ENCODE measurements at regions not wholly inside any gene's neighbourhood (a gene's known extent, or its start where the extent isn't known, plus 50 kb on each side); places are given as distances from the start of the nearest gene placed in this dataset.
A peak's percentile ranks its signal among the peaks of the same experiment; 100 is the strongest.
"Not testable (repeated sequence)": the region's sequence is repeated elsewhere in the genome, so short reads cannot be mapped to it uniquely, and the experiment has no call there.

- TF ChIP-seq RBBP5 (conservative IDR thresholded peaks at IDR 0.05) (no peak), ZBED1 (IDR thresholded peaks at IDR 0.05; ENCODE audit: borderline replicate concordance) (no peak), CREB1 (IDR thresholded peaks at IDR 0.05; ENCODE audit: low read depth) (no peak), RELB (IDR thresholded peaks at IDR 0.05; ENCODE audit: low read depth) (no peak), SRF (IDR thresholded peaks at IDR 0.05; ENCODE audit: low read depth in 2 of 2, low read length in 2 of 2) (no peak), ATF2 (IDR thresholded peaks at IDR 0.05; ENCODE audit: low read length) (peak; percentile 66; the same call in 1 of the 2 replicates), MYB (IDR thresholded peaks at IDR 0.05; ENCODE audit: borderline replicate concordance, low read depth, low read length) (no peak), SREBF1 (IDR thresholded peaks at IDR 0.05; ENCODE audit: low read length) (no peak), CHD4 (IDR thresholded peaks at IDR 0.05) (no peak), ZZZ3 (IDR thresholded peaks at IDR 0.05; ENCODE audit: control insufficient read depth, insufficient read length, low read depth) (no peak), JUNB (IDR thresholded peaks at IDR 0.05) (peak; percentile 94)
Observed at GRCh38 chr9:117835798-117836197, 131.6 kb downstream of the TLR4 start (continued).

- Histone ChIP-seq H4K20me1 (ENCODE audit: control insufficient read depth, insufficient read depth) (no peaks in the 10 kb centered on the region), H3K4me1 (ENCODE audit: control insufficient read depth, insufficient read depth, low read length) (no peaks in the 10 kb centered on the region), H3K4me3 (no peak overlapping the region), H3K4me2 (ENCODE audit: control insufficient read depth, insufficient read depth) (no peak overlapping the region), H3K9me3 (replicated peaks; ENCODE audit: control insufficient read depth, insufficient read depth, low read length) (no peaks in the 10 kb centered on the region), H2AFZ (ENCODE audit: control insufficient read depth, low read depth, low read length) (no peak overlapping the region), H3K27me3 (replicated peaks in 1 of 2; ENCODE audit: control insufficient read depth in 2 of 2, insufficient read depth in 2 of 2, low read length in 1 of 2) (no peaks in the 10 kb centered on the region; a peak in 1 of 4 replicates), H3K27ac (ENCODE audit: control insufficient read depth, insufficient read depth) (no peak overlapping the region), H3K36me3 (ENCODE audit: control insufficient read depth in 2 of 2, insufficient read depth in 2 of 2, low read length in 1 of 2) (no peaks in the 10 kb centered on the region), H3K79me2 (ENCODE audit: control insufficient read depth, insufficient read depth, low read length) (no peaks in the 10 kb centered on the region), H3K9ac (ENCODE audit: control insufficient read depth, insufficient read depth, low read length) (no peak overlapping the region)
- ChIA-PET RAD21 (ENCODE audit: unreplicated experiment) (no interaction called here), CTCF (no interaction called here), POLR2A (no interaction called here), SMC1A (ENCODE audit: uncharacterized antibody, unreplicated experiment) (no interaction called here)
- BruUV-seq (replicated peaks) = no TSS peak
- ATAC-seq (no peak), FAIRE-seq (no peak), DNase-seq (ENCODE audit: low read depth, low spot score) (no peak)
- intact Hi-C loops (cut with micrococcal nuclease; ENCODE audit: unreplicated experiment) = no loop called here
- 0 out of 2 replicates have a peak, but pooled peaks have one; percentile 6 for TF ChIP-seq JUNB (IDR thresholded peaks at IDR 0.05)
- TF ChIP-seq MEF2A (IDR thresholded peaks at IDR 0.05; ENCODE audit: insufficient read depth, low read depth, low read length) = no peak
- TF ChIP-seq ZNF24 (IDR thresholded peaks at IDR 0.05) = no peak
- no peak for TF ChIP-seq MTA2 (IDR thresholded peaks at IDR 0.05; ENCODE audit: low read depth)
- in situ Hi-C loops (cut with MboI) = no loop called here
- WGBS (ENCODE audit: insufficient coverage, insufficient replicate concordance, low lambda C conversion rate, missing lambda C conversion rate) = 0% methylated on average over 2 of the region's 2 CpGs
Observed at GRCh38 chr9:117839862-117840261, 135.7 kb downstream of the TLR4 start.

- BruUV-seq (replicated peaks); H3K4me1 ChIP-seq (ENCODE audit: control insufficient read depth, insufficient read depth, low read length); H3K79me2 ChIP-seq (ENCODE audit: control insufficient read depth, insufficient read depth, low read length); H3K9ac ChIP-seq (ENCODE audit: control insufficient read depth, insufficient read depth, low read length); H3K4me3 ChIP-seq; DNase-seq (ENCODE audit: low read depth, low spot score); H2AFZ ChIP-seq (ENCODE audit: control insufficient read depth, low read depth, low read length); RAD21 ChIA-PET (ENCODE audit: unreplicated experiment); POLR2A ChIA-PET; CTCF ChIA-PET; SMC1A ChIA-PET (ENCODE audit: uncharacterized antibody, unreplicated experiment); in situ Hi-C loops (cut with MboI); H3K9me3 ChIP-seq (replicated peaks; ENCODE audit: control insufficient read depth, insufficient read depth, low read length); H4K20me1 ChIP-seq (ENCODE audit: control insufficient read depth, insufficient read depth); intact Hi-C loops (cut with micrococcal nuclease; ENCODE audit: unreplicated experiment); H3K36me3 ChIP-seq (ENCODE audit: control insufficient read depth in 2 of 2, insufficient read depth in 2 of 2, low read length in 1 of 2); ATAC-seq; H3K27me3 ChIP-seq (replicated peaks in 1 of 2; ENCODE audit: control insufficient read depth in 2 of 2, insufficient read depth in 2 of 2, low read length in 1 of 2); H3K27ac ChIP-seq (ENCODE audit: control insufficient read depth, insufficient read depth); H3K4me2 ChIP-seq (ENCODE audit: control insufficient read depth, insufficient read depth); FAIRE-seq: not testable (repeated sequence)
- WGBS (ENCODE audit: insufficient coverage, insufficient replicate concordance, low lambda C conversion rate, missing lambda C conversion rate) = 40% methylated on average over 25 of the region's 38 CpGs
Observed at GRCh38 chr9:117851836-117852461, 147.7 kb downstream of the TLR4 start.

Data from GM12878 (cell line).